ENCODE measurements at regions not wholly inside any gene's neighbourhood (a gene's known extent, or its start where the extent isn't known, plus 50 kb on each side); places are given as distances from the start of the nearest gene placed in this dataset.

DNA sequence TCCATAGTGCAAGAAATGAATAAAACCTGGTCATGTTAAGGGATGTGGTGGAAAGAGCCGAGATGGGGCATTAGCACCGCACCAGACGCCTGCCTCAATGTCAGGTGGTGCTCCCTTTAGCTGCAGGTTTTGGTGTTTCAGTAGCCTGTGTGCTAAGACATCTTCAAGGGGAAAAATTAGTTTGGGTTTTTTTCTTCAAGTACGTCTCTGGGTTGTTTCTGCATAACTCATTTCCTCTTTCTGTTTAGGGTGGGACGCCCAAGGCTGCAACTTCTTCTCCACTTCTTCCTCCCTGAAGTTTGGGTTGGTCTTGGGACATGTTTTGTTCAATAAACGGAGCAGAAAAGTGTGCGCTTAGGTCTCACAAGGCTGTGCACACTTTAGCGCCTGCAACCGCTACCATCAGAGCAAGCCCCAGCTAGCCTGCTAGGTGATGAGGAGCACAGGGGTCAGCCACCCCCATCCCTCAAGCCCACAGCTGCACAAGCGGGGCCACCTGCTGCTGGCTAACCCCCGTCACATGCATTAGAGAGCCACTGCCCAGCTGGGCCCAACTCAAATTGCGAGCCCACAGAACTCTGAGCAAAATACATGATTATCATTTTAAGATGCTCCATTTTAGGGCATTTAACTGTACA, 1495.7 kb downstream of the TBC1D22A start:
- no peak for DNase-seq (ENCODE audit: low read depth in 2 of 3, low spot score in 2 of 3)

DNA sequence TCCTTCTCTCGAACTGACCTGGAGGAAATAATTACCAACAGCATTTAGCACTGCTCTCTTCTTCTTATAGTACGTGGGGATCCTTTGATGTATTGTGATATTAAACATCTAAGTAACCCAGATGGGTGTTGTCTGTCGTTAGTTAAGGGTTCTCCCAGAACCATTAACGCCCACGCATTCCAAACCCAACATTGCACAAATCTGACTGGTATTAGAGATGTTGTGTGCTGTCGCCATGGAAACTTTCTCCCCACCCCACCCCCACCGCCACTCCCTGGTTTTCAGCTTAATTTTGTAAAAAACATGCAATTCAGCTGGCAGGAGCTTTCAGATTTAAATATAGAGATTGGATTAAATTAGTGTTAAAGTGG, 1495.2 kb downstream of the TBC1D22A start:
- DNase-seq (ENCODE audit: low read depth in 2 of 3, low spot score in 2 of 3) = no peak

DNA sequence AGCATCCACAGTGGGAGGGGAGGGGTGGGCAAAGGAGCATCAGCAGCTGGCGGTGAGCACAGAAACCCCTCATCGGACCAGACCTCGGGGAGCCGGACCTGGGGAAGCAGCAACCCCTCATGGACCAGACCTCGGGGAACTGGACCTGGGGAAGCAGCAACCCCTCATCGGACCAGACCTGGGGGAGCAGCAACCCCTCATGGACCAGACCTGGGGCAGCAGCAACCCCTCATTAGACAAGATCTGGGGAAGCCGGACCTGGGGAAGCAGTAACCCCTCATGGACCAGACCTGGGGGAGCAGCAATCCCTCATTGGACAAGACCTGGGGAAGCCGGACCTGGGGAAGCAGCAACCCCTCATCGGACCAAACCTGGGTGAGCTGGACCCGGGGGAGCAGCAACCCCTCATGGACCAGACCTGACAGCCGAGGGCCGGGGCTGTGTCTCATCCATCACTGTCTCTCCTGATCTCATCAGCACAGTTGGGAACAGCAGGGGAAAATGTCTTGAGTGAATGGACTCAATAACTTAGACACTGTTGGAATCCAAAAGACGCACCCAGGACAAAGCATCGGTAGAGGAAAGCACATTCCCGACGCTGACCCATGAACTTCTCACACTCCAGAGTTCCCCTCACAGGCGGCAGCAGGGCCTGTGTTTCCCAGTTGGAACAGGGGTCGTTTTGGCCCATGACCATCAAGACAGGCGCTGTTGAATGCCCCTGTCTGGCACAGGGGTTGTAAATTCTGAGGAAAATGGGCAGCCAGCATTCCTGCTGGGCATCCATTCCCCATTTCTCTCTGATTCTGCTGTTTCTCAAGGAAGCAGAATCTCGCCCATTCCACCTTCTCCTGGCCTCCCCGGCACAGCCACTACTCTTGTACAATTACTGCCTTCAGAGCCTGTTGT, 1494.6 kb downstream of the TBC1D22A start:
- no peak for DNase-seq (ENCODE audit: low read depth in 2 of 3, low spot score in 2 of 3)

DNA sequence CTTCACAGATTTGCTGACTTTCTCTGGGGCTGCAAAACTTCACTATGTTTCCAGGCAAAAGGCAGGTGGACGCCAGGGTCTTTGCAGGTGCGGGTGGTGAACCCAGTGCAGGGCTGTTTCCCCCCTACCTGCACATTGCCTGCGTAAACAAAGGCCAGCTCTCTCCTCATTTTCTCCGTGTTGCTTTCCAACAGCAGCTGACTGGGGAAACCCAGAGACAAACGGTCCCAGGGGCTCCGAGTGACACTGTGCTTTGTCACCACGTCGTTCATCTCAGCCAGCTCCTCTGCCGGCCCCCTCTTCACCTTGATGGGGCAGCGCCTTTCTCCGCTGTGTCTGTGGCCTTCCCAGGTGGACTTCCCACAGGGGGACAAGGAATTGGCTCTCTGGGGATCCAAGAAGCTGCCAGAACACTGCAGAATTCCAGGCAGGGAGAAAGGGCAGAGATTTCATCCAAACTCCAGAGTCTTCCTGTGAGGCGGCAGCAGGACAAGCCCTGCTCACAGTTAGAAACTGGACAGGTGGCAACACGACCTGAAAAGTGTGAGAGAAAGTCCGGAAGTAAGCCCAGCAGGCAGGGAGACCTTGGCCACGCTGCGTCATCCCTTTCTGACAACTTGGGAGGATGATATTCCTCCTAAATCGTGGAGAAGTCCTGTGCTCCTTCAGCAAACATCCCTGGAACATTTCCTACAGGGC, 1493.7 kb downstream of the TBC1D22A start:
- no peak for DNase-seq (ENCODE audit: low read depth in 2 of 3, low spot score in 2 of 3)

DNA sequence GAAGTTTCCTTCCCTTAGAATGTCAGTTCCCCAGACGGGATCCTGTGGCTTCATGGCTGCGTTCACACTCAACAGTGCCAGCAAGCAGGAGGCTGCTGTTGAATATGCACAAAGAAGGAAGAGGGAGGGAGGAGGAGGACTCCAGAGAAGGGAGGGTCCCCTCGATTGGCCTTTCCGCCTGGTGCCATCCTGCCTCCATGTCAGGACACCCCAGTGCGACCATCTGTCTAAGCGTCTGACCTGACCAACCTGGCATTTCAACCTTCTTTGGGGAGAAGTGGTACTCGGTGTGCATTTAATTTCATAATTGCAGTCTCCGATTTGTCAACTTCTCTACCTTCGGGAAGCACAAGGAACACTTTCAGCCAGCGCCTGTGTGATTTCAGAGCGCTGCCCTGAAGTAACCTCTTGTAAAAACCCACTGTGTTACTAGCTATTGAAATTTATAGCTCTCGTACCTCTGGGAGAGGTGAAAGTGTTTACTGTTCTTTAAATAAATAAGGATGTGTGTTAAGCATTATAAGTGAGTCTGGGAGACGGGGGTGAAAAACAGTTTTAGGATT, 1491.9 kb downstream of the TBC1D22A start:
- no peak for DNase-seq (ENCODE audit: low read depth in 2 of 3, low spot score in 2 of 3)

DNA sequence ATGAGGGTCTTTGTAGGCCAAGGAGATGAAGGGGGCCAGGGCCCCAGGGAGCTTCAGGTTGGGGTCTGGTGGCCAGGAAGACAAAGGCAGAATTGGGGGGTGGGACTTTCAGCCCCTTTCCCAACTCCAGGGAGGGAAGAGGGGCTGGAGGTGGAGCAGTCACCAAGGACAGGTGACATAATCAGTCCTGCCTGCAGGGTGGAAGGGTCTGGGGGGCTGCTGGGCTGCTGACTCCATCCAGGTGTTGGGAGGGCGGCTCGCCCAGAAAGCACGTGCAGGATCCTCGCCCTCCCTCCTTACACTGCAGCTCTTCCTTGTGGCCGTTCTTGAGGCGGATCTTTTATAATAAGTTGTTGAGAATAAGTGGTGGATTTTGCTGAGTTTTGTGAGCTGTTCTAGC, 1491.1 kb downstream of the TBC1D22A start:
- no peak for DNase-seq (ENCODE audit: low read depth in 2 of 3, low spot score in 2 of 3)

DNA sequence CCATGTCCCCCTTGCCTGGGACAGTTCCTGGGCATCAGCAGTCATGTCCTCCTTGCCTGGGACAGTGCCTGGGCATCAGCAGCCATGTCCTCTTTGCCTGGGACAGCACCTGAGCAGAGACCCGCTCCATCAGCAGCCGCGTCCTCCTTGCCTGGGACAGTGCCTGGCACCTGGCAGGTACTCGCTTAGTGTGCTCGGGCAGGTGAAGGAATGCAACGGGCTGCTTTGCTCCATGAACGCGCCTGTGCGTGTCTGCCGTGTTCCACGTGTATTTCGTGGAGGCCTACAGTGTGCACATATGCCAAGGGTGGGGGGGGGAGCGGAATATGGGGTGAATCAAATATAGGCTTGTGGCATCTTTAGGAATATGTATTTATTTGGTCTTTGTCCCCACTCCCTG, 1490.7 kb downstream of the TBC1D22A start:
- no peak for DNase-seq (ENCODE audit: low read depth in 2 of 3, low spot score in 2 of 3)

DNA sequence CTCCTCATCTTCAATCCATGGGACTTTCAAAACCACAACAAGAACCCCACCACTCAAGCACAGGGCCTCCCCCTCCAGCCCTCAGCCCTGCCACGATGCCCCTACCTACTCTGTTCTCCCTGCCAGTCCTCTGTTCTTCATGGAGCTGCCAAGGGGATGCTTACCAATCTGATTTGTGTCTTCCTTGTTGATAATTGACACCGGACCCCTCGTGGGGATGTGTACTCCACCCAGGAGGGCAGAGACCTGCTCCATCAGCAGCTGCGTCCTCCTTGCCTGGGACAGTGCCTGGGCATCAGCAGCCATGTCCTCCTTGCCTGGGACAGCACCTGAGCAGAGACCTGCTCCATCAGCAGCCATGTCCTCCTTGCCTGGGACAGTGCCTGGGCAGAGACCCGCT, 1489.2 kb downstream of the TBC1D22A start:
- no peak for DNase-seq (ENCODE audit: low read depth in 2 of 3, low spot score in 2 of 3)

DNA sequence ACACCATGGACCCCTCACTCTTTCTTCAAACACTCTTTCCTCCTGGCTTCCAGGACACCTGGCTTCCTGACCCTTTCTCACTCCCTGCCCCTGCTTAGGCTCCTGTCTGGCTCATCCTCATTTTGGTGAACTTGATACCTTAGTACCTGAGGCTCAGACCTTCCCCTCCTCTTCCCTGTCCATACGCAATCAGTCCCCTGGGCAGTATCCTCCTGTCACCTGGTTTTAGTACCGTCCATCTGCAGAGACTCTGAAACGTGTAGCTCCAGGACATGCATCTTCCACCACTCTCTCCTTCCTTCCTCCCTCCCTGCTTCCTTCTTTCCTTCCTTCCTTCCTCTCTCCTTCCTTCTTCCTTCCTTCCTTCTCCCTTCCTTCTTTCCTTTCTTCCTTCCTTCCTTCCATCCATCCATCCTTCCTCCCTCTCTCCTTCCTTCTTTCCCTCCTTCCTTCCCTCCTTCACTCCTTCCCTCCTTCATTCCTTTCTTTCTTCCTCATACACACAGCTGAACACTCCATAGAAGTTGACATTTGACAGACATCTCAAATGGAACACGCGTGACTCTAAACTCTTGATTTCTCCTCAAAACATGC, 1488.6 kb downstream of the TBC1D22A start:
- DNase-seq (ENCODE audit: low read depth in 2 of 3, low spot score in 2 of 3) = no peak

DNA sequence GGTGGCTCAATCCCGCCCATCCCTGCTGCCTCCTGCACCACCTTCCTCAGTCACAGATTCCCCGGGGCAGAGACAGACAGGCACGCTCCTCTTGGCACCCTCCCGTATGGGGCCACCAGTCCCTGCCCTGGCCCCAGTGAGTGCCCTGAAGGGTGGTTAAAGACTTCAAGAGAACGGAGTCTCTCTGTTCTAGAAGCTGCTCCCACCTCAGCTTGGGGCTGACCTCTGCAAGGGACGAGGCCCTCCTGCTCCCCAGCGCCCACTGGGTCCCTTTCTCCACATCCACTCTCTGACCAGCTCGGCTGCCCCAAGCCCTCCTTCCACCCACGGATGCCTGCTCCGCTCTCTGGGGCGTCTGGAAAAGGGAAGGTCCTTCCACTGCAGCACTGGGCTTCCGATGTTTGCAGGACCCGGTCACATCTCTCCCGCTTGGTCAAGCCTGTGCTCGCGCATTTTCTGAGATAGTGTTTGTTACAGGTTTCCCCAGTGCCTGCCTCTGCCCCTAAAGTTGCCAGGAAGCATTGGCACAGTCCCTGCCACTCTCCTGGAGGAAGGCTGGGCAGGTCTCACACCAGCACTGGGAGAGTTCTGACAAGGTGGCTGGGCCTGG, 1487.9 kb downstream of the TBC1D22A start:
- no peak for DNase-seq (ENCODE audit: low read depth in 2 of 3, low spot score in 2 of 3)

DNA sequence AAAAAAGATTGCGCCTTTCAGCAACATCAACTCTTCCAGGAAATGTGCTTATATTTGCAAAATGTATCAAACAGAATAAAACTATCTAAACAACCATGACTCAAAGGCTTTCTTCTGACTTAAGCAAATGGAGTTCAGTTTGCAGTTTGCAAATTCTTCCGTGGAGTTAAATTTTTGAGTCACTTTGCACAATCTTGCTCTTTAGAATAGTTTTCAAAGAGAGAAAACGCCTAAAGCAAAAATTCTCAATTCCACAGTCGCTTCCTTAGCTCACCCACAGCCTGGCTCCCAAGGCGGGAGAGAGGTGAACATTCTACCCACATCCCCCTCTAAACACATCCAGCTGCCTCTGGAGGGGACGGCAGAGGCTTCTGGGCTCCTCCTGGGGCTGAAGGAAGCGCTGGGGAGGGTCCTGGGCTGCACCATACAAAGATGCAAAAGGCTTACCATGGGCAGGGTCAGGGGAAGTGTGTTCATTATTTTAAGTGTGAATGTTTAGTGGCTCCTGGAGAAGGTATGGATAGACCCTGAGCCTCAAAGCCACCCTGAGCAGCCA, 1487.3 kb downstream of the TBC1D22A start:
- DNase-seq (ENCODE audit: low read depth in 2 of 3, low spot score in 2 of 3) = no peak

DNA sequence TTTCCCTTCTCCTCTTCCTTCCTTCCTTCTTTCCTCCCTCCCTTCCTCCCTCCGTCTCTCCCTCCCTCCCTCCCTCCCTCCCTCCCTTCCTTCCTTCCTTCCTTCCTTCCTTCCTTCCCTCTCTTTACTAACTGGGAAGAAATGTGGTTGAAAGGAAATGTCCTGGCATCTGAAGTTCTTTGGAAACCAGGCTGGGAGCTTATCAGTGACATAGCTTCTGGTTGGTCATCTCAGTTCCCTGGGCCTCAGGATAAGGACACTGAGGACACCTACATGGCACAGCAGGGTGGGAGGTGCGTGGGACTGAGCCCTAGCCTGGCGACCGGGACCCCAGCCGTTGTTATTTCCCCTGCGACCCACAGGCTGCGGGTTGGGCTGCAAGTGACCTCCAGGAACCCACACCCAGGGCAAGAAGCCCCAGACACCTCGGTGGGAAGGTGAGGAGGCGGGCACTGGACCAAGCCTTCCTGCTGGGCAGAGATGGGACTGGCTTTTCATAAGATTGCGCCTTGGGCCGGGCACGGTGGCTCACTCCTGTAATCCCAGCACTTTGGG, 1486.5 kb downstream of the TBC1D22A start:
- no peak for DNase-seq (ENCODE audit: low read depth in 2 of 3, low spot score in 2 of 3)

DNA sequence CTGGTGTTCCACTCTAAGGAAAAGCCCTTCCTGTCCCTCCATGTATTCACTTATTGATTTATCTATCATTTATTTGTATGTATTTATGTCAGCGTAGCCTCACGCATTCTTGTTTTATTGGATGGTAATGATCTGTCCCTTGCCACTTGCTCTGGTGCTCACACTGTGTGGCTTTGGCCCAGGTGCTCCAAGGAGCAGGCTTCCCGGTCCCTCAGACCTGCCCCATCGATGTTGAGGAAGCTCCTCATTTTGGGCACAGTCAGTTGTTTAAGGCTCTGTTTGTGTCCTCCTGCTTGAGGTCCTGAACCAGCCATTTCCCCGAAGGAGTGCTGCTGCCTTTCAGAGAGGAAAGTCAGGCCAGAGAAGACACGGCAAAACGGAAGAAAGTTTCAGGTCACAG, 1485.4 kb downstream of the TBC1D22A start:
- DNase-seq (ENCODE audit: low read depth in 2 of 3, low spot score in 2 of 3) = no peak

DNA sequence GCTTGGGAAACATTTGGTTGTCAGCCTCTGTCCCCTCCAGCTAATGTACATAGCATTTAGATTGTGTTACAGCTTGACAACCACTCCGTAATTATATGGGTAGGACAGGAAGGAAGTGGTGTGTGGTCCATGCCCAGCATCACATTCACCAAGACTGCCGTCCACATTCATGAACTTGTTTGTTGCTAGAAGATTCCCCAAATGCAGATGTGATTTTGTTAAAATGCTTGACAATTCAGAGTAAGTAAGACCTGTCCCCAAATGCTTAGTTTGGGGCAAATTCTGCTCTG, 1482.7 kb downstream of the TBC1D22A start:
- no peak for DNase-seq (ENCODE audit: low read depth in 2 of 3, low spot score in 2 of 3)

DNA sequence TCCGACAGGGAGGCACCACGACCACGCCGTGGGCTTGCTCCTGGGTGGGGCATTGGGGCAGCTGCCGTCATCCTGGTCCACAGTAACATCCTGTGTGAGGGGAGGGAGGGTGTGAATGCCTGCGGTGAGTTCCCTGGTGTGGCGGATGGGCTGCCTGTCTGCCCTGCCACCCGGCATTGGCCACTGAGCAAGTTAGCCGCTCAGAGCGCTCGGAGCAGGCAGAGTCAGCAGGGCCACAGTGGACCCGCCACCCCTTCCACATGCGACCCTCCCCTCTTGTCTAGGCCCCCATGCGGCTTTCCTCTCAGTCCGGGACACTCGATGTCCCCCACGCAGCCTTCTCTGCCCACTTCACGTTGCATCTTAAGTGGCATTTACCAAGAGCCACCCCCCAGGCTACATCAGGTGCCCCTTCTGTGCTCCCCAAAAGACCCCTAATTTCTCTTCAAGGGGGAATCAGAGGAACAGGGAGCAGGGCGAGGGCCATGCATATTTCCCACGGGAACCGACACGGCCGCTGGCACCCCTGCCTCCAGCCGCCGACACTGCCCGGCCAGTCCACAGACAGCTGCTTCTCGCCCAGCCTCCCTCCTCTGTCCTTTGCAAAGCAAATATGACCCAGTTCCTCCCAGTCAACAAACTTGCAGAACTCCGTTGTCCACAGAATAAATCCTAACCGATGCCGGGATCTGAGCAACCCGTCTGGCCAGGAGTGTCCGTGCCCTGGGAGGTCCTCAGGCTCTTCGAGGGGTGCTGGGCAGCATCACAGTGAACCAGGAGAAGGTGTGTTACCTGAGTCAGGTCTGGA, 1482.1 kb downstream of the TBC1D22A start:
- DNase-seq (ENCODE audit: low read depth in 2 of 3, low spot score in 2 of 3) = no peak

DNA sequence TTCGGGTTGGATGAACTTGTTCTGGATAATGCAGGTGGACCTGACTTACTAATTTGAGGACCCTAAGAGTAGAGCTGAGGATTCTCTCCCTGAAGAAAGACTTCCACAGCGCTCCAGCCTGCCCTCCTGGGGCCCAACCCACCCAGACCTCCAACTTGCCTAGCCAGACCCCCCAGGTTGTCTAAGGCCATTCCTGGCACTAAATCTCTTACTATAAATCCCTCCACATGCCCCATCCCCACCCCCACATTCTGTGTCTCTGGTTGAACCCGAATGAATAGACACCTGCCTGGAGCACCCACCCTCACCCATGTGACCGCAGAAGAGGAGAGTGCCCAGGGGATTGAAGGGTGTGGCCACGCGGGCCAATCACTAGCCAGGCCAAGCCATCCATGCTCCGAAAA, 1480.0 kb downstream of the TBC1D22A start:
- no peak for DNase-seq (ENCODE audit: low read depth in 2 of 3, low spot score in 2 of 3)

DNA sequence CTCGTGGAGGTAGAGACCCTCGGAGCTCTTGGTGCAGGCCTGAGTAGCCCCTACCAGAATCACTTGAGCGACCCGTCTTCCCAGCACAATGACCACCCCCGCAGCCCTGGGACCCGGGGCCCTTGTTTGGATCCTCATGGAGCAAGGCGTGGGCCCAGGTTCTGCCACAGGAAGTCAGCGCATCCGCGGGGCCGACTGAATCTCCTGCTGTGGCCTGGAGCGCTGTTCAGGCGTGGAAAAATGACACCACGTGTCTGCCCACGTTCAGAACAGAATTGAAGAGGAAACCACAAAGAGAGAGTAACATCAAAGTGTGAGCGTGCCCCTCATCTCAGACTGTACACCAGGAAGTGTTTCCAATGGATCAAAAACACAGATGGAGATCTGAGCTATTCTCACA, 1479.2 kb downstream of the TBC1D22A start:
- DNase-seq (ENCODE audit: low read depth in 2 of 3, low spot score in 2 of 3) = no peak

DNA sequence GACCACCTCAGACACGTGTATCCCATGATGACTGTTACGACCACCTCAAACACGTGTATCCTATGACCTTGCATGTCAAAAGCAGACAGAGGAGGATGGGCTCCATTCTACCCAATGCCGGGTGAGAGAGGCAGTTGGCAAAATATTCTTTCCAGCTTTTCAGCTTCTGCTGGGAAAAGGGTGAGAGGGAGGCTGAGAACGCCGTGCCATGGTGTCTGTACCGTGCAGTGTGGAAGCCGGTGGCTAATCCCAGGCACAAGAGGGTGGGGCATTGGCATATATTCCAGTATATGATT, 1478.4 kb downstream of the TBC1D22A start:
- no peak for DNase-seq (ENCODE audit: low read depth in 2 of 3, low spot score in 2 of 3)

DNA sequence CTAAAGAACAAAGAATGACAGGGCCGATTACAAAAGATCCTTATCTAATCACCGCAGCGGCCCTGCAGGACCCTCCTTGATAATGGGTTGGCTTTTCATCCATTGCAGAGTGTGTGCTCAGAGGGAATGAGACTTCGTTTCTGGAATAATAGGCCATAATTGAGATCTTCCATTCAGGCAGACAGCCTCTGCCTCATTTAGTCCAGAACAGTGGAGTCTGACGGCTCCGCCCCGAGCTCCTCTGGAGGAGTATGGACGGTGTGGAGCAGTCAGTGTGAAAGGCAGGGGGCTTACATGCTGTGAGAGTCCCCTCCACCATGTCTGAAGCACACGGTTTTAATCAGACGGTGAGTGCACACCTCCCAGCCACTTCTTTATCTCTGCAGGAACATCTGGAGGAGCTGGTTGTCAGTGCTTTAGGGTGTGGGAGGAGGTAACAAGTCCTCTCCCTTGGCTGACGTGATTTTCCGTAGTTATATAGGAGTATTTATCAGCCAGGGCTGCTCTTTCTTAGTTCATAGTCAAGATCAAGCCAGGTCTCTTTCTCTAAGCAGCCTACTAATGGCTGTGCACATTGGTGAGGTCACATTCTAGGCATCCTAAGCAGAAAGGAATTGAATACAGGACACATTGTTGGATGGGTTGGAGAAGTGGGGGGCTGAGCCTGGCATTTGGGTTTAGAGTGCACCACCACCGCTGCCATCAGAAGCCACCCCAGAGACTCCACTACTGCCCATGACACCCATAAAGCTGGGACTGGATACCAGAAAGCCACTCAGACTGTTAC, 1477.9 kb downstream of the TBC1D22A start:
- DNase-seq (ENCODE audit: low read depth in 2 of 3, low spot score in 2 of 3) = no peak

All from activated CD8-positive, alpha-beta memory T cell treated with anti-CD3 and anti-CD28 coated beads for 48 hours (primary cell).